ENCODE measurements at regions not wholly inside any gene's neighbourhood (a gene's known extent, or its start where the extent isn't known, plus 50 kb on each side); places are given as distances from the start of the nearest gene placed in this dataset.

- Mint-ChIP-seq H3K27ac (no peak overlapping the region), H3K9me3 (peaks cover 0 to 13% (median 3%) of the 10 kb centered on the region in 11 donors), H3K27me3 (no peaks in the 10 kb centered on the region), H3K36me3 (peaks cover 0 to 38% (median 23%) of the 10 kb centered on the region in 5 donors), H3K4me3 (no peak overlapping the region), H3K4me1 (no peaks in the 10 kb centered on the region)
- Histone ChIP-seq H3K4me3 (ENCODE audit: low read length) (no peak overlapping the region), H3K9me3 (ENCODE audit: control insufficient read depth in 2 of 3, low read length in 3 of 3) (no peaks in the 10 kb centered on the region), H3K27me3 (ENCODE audit: control insufficient read depth in 2 of 2, insufficient read depth in 2 of 2, low read length in 2 of 2) (no peaks in the 10 kb centered on the region), H3K4me1 (ENCODE audit: control insufficient read depth in 2 of 2, insufficient read depth in 2 of 2, low read length in 2 of 2) (no peaks in the 10 kb centered on the region), H3K36me3 (ENCODE audit: control insufficient read depth in 2 of 3, insufficient read depth in 3 of 3, low read length in 3 of 3) (no peaks in the 10 kb centered on the region), H3K27ac (ENCODE audit: low read depth, low read length) (no peak overlapping the region)
- ChIA-PET POLR2A (no interaction called here), CTCF (no interaction called here)
- ATAC-seq (no peak), DNase-seq (no peak)
- intact Hi-C loops (cut with micrococcal nuclease) = no loop called here
These were observed 162.1 kb upstream of the LYSMD4 start for GRCh38 chr15:99895189-99895955.

GRCh38 chr15:99878835-99879234, 145.6 kb upstream of the LYSMD4 start:
- Mint-ChIP-seq H3K4me3 (no peak overlapping the region), H3K4me1 (no peaks in the 10 kb centered on the region), H3K9me3 (peaks cover 0 to 5% (median 1%) of the 10 kb centered on the region in 11 donors), H3K36me3 (peaks cover 0 to 20% (median 12%) of the 10 kb centered on the region in 5 donors), H3K27ac (no peak overlapping the region), H3K27me3 (no peaks in the 10 kb centered on the region)
- ATAC-seq (no peak), DNase-seq (no peak)
- H3K36me3 ChIP-seq (ENCODE audit: control insufficient read depth in 2 of 3, insufficient read depth in 3 of 3, low read length in 3 of 3) = no peaks in the 10 kb centered on the region
- no peaks in the 10 kb centered on the region for H3K4me1 ChIP-seq (ENCODE audit: control insufficient read depth in 2 of 2, insufficient read depth in 2 of 2, low read length in 2 of 2)
- H3K9me3 ChIP-seq (ENCODE audit: control insufficient read depth in 2 of 3, low read length in 3 of 3) = no peaks in the 10 kb centered on the region
- intact Hi-C loops (cut with micrococcal nuclease) = no loop called here
- POLR2A ChIA-PET = no interaction called here
- CTCF ChIA-PET = no interaction called here
- H3K4me3 ChIP-seq (ENCODE audit: low read length) = no peak overlapping the region
- no peaks in the 10 kb centered on the region for H3K27me3 ChIP-seq (ENCODE audit: control insufficient read depth in 2 of 2, insufficient read depth in 2 of 2, low read length in 2 of 2)
- no peak overlapping the region for H3K27ac ChIP-seq (ENCODE audit: low read depth, low read length)

GRCh38 chr15:99873451-99873850, 140.2 kb upstream of the LYSMD4 start:
- no peaks in the 10 kb centered on the region for H3K36me3 ChIP-seq (ENCODE audit: control insufficient read depth in 2 of 3, insufficient read depth in 3 of 3, low read length in 3 of 3)
- Mint-ChIP-seq H3K27me3 (no peaks in the 10 kb centered on the region), H3K9me3 (no peaks in the 10 kb centered on the region), H3K36me3 (no peaks in the 10 kb centered on the region), H3K27ac (no peak overlapping the region), H3K4me1 (no peaks in the 10 kb centered on the region), H3K4me3 (no peak overlapping the region)
- POLR2A ChIA-PET = no interaction called here
- intact Hi-C loops (cut with micrococcal nuclease) = no loop called here
- H3K27me3 ChIP-seq (ENCODE audit: control insufficient read depth in 2 of 2, insufficient read depth in 2 of 2, low read length in 2 of 2) = no peaks in the 10 kb centered on the region
- no peaks in the 10 kb centered on the region for H3K9me3 ChIP-seq (ENCODE audit: control insufficient read depth in 2 of 3, low read length in 3 of 3)
- no peak overlapping the region for H3K27ac ChIP-seq (ENCODE audit: low read depth, low read length)
- H3K4me1 ChIP-seq (ENCODE audit: control insufficient read depth in 2 of 2, insufficient read depth in 2 of 2, low read length in 2 of 2) = no peaks in the 10 kb centered on the region
- H3K4me3 ChIP-seq (ENCODE audit: low read length) = no peak overlapping the region
- CTCF ChIA-PET = no interaction called here
- ATAC-seq (no peak), DNase-seq (no peak)

GRCh38 chr15:99863550-99864198, 130.4 kb upstream of the LYSMD4 start:
- H3K27ac Mint-ChIP-seq = no peak overlapping the region
- DNase-seq = no peak
- intact Hi-C loops (cut with micrococcal nuclease) = no loop called here

GRCh38 chr15:99857836-99858235, 124.6 kb upstream of the LYSMD4 start:
- no peak overlapping the region for H3K4me3 ChIP-seq (ENCODE audit: low read length)
- no peak overlapping the region for H3K27ac Mint-ChIP-seq
- H3K27me3 Mint-ChIP-seq = no peaks in the 10 kb centered on the region
- H3K4me3 Mint-ChIP-seq = no peak overlapping the region
- H3K9me3 ChIP-seq (ENCODE audit: control insufficient read depth in 2 of 3, low read length in 3 of 3) = no peaks in the 10 kb centered on the region
- H3K4me1 Mint-ChIP-seq = no peaks in the 10 kb centered on the region
- no peaks in the 10 kb centered on the region for H3K4me1 ChIP-seq (ENCODE audit: control insufficient read depth in 2 of 2, insufficient read depth in 2 of 2, low read length in 2 of 2)
- no peak overlapping the region for H3K27ac ChIP-seq (ENCODE audit: low read depth, low read length)
- no peak for DNase-seq
- peaks cover 0 to 12% (median 5%) of the 10 kb centered on the region in 5 donors for H3K36me3 Mint-ChIP-seq
- intact Hi-C loops (cut with micrococcal nuclease) = no loop called here
- no peaks in the 10 kb centered on the region for H3K36me3 ChIP-seq (ENCODE audit: control insufficient read depth in 2 of 3, insufficient read depth in 3 of 3, low read length in 3 of 3)
- POLR2A ChIA-PET = no interaction called here
- H3K27me3 ChIP-seq (ENCODE audit: control insufficient read depth in 2 of 2, insufficient read depth in 2 of 2, low read length in 2 of 2) = no peaks in the 10 kb centered on the region
- H3K9me3 Mint-ChIP-seq = no peaks in the 10 kb centered on the region
- ATAC-seq = no peak
- CTCF ChIA-PET = interaction anchor here (0.6 kb wide), 1 partner anchor 1347 kb away, joined by 4 read pairs; no protein-coding TSS in a partner anchor

More at GRCh38 chr15:99863550-99864198, 130.4 kb upstream of the LYSMD4 start:
- no peaks in the 10 kb centered on the region for H3K9me3 Mint-ChIP-seq
- no peaks in the 10 kb centered on the region for H3K27me3 ChIP-seq (ENCODE audit: control insufficient read depth in 2 of 2, insufficient read depth in 2 of 2, low read length in 2 of 2)
- no peak overlapping the region for H3K27ac ChIP-seq (ENCODE audit: low read depth, low read length)
- POLR2A ChIA-PET = no interaction called here
- no peaks in the 10 kb centered on the region for H3K36me3 ChIP-seq (ENCODE audit: control insufficient read depth in 2 of 3, insufficient read depth in 3 of 3, low read length in 3 of 3)
- H3K27me3 Mint-ChIP-seq = no peaks in the 10 kb centered on the region
- H3K4me1 ChIP-seq (ENCODE audit: control insufficient read depth in 2 of 2, insufficient read depth in 2 of 2, low read length in 2 of 2) = no peaks in the 10 kb centered on the region
- peaks cover 0 to 3% (median 0%) of the 10 kb centered on the region in 7 donors for H3K4me1 Mint-ChIP-seq
- H3K9me3 ChIP-seq (ENCODE audit: control insufficient read depth in 2 of 3, low read length in 3 of 3) = no peaks in the 10 kb centered on the region
- no peak overlapping the region for H3K4me3 Mint-ChIP-seq
- H3K4me3 ChIP-seq (ENCODE audit: low read length) = no peak overlapping the region
- H3K36me3 Mint-ChIP-seq = peaks cover 0 to 18% (median 4%) of the 10 kb centered on the region in 5 donors
- ATAC-seq = no peak
- CTCF ChIA-PET = no interaction called here

- Mint-ChIP-seq H3K27ac (no peak overlapping the region), H3K4me3 (no peak overlapping the region), H3K4me1 (peaks cover 0 to 2% (median 0%) of the 10 kb centered on the region in 7 donors), H3K9me3 (no peaks in the 10 kb centered on the region), H3K27me3 (no peaks in the 10 kb centered on the region), H3K36me3 (peaks cover 0 to 12% (median 10%) of the 10 kb centered on the region in 5 donors)
- POLR2A ChIA-PET = interaction anchor here (0.6 kb wide), 1 partner anchor 60 kb away, joined by 3 read pairs; no protein-coding TSS in a partner anchor
- Histone ChIP-seq H3K9me3 (ENCODE audit: control insufficient read depth in 2 of 3, low read length in 3 of 3) (no peaks in the 10 kb centered on the region), H3K4me1 (ENCODE audit: control insufficient read depth in 2 of 2, insufficient read depth in 2 of 2, low read length in 2 of 2) (no peaks in the 10 kb centered on the region), H3K27me3 (ENCODE audit: control insufficient read depth in 2 of 2, insufficient read depth in 2 of 2, low read length in 2 of 2) (no peaks in the 10 kb centered on the region), H3K4me3 (ENCODE audit: low read length) (no peak overlapping the region), H3K36me3 (ENCODE audit: control insufficient read depth in 2 of 3, insufficient read depth in 3 of 3, low read length in 3 of 3) (no peaks in the 10 kb centered on the region), H3K27ac (ENCODE audit: low read depth, low read length) (no peak overlapping the region)
- intact Hi-C loops (cut with micrococcal nuclease) = no loop called here
- no peak for DNase-seq
- CTCF ChIA-PET = no interaction called here
- no peak for ATAC-seq
These were observed 117.3 kb upstream of the LYSMD4 start for GRCh38 chr15:99850517-99850916.
